K562 (cell line): ENCODE measurements at regions not wholly inside any gene's neighbourhood (a gene's known extent, or its start where the extent isn't known, plus 50 kb on each side); places are given as distances from the start of the nearest gene placed in this dataset.

Source experiments
- ARID2 ChIP-seq: fragments of 450-650 bp; IDR thresholded peaks from 2 replicates; pipeline ENCODE4 v1.6.1; 2017; ENCODE audit warnings: antibody characterized with exemption, mild to moderate bottlenecking
- ARID3B ChIP-seq: fragments of 250-450 bp; sonication (Bioruptor Pico); IDR thresholded peaks from 2 replicates; pipeline ENCODE4 v1.4.0; 2020; ENCODE audit warnings: borderline replicate concordance
- EGR1 ChIP-seq: fragments of 450-650 bp; conservative IDR thresholded peaks from 2 replicates; pipeline ENCODE4 v1.6.1; 2017; ENCODE audit warnings: mild to moderate bottlenecking
- ETV6 ChIP-seq, 3 experiments: fragments of 150-350 bp in 1 of 3; sonication (generic) in 1 of 3; formaldehyde crosslinking in 1 of 3; IDR thresholded peaks; 2 replicates each; pipeline versions ENCODE4 v1.6.1 to v1.8.0; 2014 to 2022; ENCODE audit warnings: borderline replicate concordance in 2 of 3, low read depth in 2 of 3, antibody characterized with exemption in 1 of 3, low read length in 1 of 3, mild to moderate bottlenecking in 1 of 3, missing genetic modification reagents in 1 of 3
- EWSR1 ChIP-seq: fragments of 450-650 bp; IDR thresholded peaks from 2 replicates; pipeline ENCODE4 v1.6.1; 2018; ENCODE audit warnings: borderline replicate concordance, mild to moderate bottlenecking, low read depth, moderate library complexity; ENCODE audit not compliant: partially characterized antibody
- FOXA1 ChIP-seq: fragments of 450-650 bp; IDR thresholded peaks from 2 replicates; pipeline ENCODE4 v1.6.1; 2016; ENCODE audit warnings: mild to moderate bottlenecking, borderline replicate concordance
- JUN ChIP-seq, 2 experiments: sonication (generic) in 1 of 2; formaldehyde crosslinking in 1 of 2; IDR thresholded peaks; 2 replicates each; pipeline versions ENCODE4 v1.6.1 to v1.8.0; 2012 to 2022; ENCODE audit warnings: borderline replicate concordance in 2 of 2, mild to moderate bottlenecking in 2 of 2, improper control_type of control experiment in 1 of 2, low read depth in 1 of 2, low read length in 1 of 2, missing genetic modification reagents in 1 of 2
- RBM17 ChIP-seq: fragments of 200-400 bp; formaldehyde crosslinking; IDR thresholded peaks from 2 replicates; pipeline ENCODE4 v1.6.1; 2017; ENCODE audit warnings: low read depth, mild to moderate bottlenecking, low read length, borderline replicate concordance
- SUPT5H ChIP-seq: fragments of 450-650 bp; IDR thresholded peaks from 2 replicates; pipeline ENCODE4 v1.6.1; 2016
- TCF7L2 ChIP-seq: fragments of 150-350 bp; IDR thresholded peaks from 2 replicates; pipeline ENCODE4 v1.6.1; 2016; ENCODE audit warnings: low read depth, mild to moderate bottlenecking, low read length, moderate library complexity
- ZEB2 ChIP-seq: fragments of 450-650 bp; IDR thresholded peaks from 2 replicates; pipeline ENCODE4 v1.6.1; 2016
- ZNF354B ChIP-seq: fragments of 250-450 bp; sonication (Bioruptor Pico); IDR thresholded peaks from 2 replicates; pipeline ENCODE4 v1.4.0; 2020
- TF ChIP-seq, protein P1 (sequence below): sonication (generic); formaldehyde crosslinking; IDR thresholded peaks from 2 replicates; pipeline ENCODE4 v1.8.0; 2022; ENCODE audit warnings: mild to moderate bottlenecking, missing genetic modification reagents, borderline replicate concordance

DNA sequence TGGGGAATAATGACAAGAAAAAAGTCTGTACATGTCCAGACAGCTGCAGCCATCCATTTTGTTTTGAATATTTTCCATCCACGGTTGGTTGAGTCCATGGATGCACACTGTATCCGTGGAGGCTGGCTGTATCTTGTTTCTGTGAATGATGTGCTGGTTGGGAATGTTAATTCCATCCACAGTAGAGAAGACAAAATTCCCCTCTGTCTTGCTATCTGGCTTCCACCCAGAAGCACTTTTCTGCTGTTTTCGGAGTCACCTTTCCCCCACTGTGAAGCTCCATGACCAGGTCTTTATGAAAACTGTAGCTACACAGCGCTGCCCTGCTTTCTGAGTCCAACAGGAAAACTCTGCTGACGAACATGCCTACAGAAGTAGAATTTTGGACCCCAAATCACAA, 122.3 kb downstream of the HRH4 start (continued):
- TF ChIP-seq EWSR1 (no peak), FOXA1 (no peak), RBM17 (no peak), ARID3B (no peak), ARID2 (no peak), JUN (IDR thresholded peaks at IDR 0.05; ENCODE audit: borderline replicate concordance, low read depth, low read length) (no peak), JUN (CRISPR knock-in tag; IDR thresholded peaks at IDR 0.05; ENCODE audit: borderline replicate concordance) (no peak), ZEB2 (no peak), ETV6 (IDR thresholded peaks at IDR 0.05; ENCODE audit: borderline replicate concordance in 1 of 2, low read depth in 2 of 2, low read length in 1 of 2) (no peak), ETV6 (CRISPR knock-in tag; IDR thresholded peaks at IDR 0.05; ENCODE audit: borderline replicate concordance) (no peak), SUPT5H (no peak), ZNF354B (CRISPR knock-in tag) (no peak), EGR1 (no peak), TCF7L2 (no peak)
- TF ChIP-seq, protein P1, sequence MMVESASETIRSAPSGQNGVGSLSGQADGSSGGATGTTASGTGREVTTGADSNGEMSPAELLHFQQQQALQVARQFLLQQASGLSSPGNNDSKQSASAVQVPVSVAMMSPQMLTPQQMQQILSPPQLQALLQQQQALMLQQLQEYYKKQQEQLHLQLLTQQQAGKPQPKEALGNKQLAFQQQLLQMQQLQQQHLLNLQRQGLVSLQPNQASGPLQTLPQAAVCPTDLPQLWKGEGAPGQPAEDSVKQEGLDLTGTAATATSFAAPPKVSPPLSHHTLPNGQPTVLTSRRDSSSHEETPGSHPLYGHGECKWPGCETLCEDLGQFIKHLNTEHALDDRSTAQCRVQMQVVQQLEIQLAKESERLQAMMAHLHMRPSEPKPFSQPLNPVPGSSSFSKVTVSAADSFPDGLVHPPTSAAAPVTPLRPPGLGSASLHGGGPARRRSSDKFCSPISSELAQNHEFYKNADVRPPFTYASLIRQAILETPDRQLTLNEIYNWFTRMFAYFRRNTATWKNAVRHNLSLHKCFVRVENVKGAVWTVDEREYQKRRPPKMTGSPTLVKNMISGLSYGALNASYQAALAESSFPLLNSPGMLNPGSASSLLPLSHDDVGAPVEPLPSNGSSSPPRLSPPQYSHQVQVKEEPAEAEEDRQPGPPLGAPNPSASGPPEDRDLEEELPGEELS (CRISPR knock-in tag): no peak
